ENCODE measurements at regions not wholly inside any gene's neighbourhood (a gene's known extent, or its start where the extent isn't known, plus 50 kb on each side); places are given as distances from the start of the nearest gene placed in this dataset.
"Not testable (repeated sequence)": the region's sequence is repeated elsewhere in the genome, so short reads cannot be mapped to it uniquely, and the experiment has no call there.

DNA sequence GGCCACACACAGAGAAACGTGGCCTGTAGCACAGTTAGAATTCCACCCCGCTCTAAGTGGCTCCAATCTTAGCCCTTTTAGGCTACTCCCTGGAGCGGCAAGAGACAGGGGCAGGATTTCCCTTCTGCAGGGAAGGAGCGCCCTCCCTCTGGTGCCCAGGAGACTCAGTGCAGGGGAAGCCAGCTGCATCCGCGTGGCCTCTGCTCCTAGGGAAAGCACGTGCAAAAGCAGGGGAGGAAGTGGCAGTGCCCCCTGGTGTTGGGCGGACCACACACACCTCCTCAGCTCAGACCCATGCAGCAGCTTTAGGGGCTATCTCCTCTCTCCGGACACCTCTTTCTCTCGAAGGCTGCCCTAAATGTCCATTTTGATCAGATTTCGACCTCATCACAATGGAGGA lies 50.0 kb downstream of the SPRING1 start:
- DNase-seq = peak in 1 of 5 donors; percentile 32

DNA sequence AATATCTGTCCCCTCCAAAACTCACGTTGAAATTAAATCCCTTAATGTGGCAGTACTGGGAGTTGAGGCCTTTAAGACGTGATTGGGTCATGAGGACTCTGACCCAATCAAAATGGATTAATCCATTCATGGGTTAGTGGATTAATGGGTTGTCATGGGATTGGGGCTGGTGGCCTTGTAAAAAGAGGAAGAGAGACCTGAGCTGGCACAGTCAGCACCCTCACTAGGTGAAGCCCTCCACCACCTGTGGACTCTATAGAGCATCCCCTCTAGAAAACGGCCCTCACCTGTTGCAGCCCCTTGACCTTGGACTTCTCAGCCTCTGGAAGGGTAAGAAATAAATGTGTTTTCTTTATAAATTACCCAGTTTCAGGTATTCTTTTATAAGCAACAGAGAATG lies 53.0 kb downstream of the SPRING1 start:
- no peak for DNase-seq

DNA sequence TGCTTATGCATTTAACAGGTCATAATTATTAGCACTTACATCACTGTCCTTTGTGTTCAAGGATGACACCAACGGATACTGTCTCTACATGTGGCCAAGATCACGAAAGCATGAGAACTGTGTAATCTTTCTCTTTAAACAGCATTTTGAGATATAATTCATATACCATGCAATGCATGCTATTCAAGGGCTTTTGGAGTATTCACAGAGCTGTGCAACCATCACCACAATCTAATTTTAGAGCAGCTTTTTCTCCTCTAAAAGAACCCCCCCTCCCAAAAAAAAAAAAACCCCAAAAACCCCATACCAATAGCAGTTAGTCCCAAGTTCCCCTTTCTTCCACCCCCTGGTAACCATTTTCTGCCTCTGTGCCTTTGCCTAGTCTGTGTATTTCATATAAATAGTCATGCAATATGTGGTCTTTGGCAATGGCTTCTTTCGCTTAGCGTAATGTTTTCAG lies 60.6 kb downstream of the SPRING1 start:
- DNase-seq = no peak

DNA sequence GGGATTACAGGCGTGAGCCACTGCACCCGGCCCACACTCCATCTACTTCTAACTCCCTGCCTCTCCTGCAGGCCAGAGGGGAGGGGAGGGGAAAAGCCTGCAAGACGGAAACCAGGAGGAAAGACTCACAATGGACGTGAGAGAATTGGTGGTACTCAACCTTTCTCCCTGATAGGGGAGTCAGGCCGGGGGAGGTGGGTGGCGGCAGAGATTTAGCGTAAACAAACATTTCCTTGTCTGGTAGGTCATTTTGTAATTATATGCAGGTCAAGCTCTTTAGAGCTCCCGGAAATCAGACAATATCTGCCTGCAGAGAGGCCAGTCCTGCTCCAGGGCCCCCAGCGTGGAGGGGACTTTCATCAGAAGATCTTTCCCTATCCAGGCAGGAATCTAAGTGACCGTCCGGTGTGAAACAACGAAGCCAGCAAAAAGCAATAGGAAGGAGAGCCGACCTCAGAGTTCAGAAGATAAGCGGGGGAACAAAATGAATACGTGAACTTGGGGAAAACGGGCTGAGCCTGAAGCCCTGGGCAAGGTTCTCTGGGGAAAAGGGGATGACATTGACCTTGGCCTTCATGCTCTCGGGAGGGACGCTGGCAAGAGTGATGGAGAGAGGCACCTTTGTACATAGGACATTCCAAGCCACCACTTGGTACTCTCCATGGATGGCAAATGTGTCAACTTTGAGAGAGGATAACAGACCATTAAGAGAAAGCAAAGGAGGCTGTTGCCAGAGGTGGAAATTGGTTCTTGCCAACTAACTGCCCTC lies 62.3 kb downstream of the SPRING1 start:
- DNase-seq = no peak

- peak in 1 of 5 donors; percentile 40 for DNase-seq
Measured at GRCh38 chr12:116674643-116675183, 63.2 kb downstream of the SPRING1 start.

DNA sequence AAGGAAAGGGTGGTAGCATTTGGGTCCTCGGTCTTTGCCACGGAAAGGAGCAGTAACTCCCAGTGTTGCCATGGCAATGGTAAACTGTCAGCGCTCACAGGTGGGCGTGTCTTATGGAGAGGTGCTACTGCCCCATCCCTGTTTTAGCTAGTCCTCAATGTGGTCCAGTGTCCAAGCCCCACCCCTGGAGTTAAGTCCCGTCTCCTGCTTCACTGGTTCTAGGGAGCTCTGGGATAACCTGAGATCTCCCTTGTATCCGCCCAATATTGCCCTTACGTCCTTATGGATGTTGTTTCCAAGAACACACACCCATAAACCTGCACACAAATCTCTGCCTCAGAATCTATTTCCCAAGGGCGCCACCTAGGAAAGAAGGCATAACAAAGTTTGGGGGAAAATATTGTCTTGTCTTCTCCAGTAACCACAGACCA lies 64.2 kb downstream of the SPRING1 start:
- DNase-seq = peak in 1 of 5 donors; percentile 28

DNA sequence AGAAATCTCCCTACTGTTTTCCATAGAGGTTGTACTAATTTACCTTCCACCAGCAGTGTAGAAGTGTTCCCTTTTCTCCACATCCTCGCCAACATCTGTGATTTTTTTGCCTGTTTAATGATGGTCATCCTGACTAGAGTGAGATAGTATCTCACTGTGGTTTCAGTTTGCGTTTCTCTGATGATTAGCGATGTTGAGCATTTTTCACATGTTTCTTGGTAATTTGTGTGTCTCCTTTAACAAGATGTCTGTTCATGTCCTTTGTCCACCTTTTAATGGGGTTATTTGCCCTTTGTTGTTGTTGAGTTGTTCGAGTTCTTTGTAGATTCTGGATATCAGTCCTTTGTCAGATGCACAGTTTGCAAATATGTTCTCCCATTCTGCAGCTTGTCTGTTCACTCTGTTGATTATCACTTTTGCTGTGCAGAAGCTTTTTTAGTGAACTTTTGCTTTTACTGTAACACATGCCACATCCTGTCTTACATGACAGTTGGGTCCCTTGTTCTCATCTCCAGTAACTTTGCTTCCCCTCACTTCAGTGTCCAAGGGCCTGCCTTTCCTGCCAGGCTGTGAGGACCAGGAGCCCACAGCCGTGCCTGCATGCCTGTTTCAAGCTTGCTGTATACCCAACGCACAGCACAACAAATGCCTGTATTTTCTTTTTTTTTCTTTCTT lies 64.9 kb downstream of the SPRING1 start:
- DNase-seq = peak in 1 of 5 donors; percentile 85

DNA sequence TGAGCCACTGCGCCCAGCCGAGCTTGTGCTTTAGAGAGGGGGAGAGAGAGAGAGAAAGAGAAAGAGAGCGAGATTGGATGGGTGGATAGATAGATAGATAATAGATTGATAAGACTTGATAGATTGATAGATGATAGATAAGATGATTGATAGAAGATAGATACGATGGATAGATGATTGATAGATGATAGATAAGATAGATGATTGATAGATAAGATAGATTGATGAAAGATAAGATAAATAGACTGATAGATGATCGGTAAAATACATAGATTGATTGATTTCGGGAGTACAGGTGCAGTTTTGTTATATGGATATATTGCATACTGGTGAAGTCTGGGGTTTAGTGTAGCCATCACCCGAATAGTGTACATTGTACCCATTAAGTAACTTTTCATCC lies 65.9 kb downstream of the SPRING1 start:
- DNase-seq = no peak

- DNase-seq = no peak
Measured at GRCh38 chr12:116670859-116671258, 67.0 kb downstream of the SPRING1 start.

DNA sequence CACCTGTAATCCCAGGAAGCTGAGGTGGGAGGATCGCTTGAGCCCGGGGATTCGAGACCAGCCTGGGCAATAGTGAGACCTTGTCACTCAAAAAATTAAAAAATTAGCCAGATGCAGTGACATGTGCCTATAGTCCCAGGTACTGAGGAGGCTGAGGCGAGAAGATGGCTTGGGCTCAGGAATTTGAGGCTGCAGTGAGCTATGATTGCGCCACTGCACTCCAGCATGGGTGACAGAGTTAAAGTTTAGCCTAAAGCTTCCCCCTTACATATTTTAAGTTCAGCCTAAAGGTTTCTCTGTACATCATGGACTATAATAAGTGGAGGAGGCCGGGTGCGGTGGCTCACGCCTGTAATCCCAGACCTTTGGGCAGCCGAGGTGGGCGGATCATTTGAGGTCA lies 70.1 kb downstream of the SPRING1 start:
- no peak for DNase-seq

- not testable (repeated sequence) for DNase-seq
Measured at GRCh38 chr12:116666829-116667228, 71.0 kb downstream of the SPRING1 start.

DNA sequence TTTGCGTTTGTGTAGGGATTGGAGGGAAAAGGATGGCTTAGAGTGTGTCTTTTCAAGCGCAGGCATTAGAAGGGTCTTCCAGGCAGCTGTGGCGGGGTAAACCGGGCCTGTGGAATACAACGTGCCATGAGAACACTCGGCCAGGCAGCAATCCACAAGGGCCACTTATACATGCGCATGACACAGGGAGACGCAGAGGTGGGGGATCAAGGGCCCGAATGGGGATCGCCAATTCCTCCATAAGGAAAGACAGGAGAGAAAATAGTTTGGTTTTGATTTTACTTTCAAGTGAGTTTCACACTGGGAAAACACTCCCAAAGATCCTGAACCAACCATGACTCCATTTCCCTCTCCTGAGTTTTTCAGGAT lies 71.6 kb downstream of the SPRING1 start:
- DNase-seq = no peak

- no peak for DNase-seq
Measured at GRCh38 chr12:116665666-116666304, 72.1 kb downstream of the SPRING1 start.

GRCh38 chr12:116664085-116664484 lies 73.8 kb downstream of the SPRING1 start:
- no peak for DNase-seq

GRCh38 chr12:116662612-116663144 lies 75.2 kb downstream of the SPRING1 start:
- DNase-seq = no peak

GRCh38 chr12:116661341-116661740 lies 76.5 kb downstream of the SPRING1 start:
- DNase-seq = no peak

GRCh38 chr12:116660740-116661139 lies 77.1 kb downstream of the SPRING1 start:
- not testable (repeated sequence) for DNase-seq

DNA sequence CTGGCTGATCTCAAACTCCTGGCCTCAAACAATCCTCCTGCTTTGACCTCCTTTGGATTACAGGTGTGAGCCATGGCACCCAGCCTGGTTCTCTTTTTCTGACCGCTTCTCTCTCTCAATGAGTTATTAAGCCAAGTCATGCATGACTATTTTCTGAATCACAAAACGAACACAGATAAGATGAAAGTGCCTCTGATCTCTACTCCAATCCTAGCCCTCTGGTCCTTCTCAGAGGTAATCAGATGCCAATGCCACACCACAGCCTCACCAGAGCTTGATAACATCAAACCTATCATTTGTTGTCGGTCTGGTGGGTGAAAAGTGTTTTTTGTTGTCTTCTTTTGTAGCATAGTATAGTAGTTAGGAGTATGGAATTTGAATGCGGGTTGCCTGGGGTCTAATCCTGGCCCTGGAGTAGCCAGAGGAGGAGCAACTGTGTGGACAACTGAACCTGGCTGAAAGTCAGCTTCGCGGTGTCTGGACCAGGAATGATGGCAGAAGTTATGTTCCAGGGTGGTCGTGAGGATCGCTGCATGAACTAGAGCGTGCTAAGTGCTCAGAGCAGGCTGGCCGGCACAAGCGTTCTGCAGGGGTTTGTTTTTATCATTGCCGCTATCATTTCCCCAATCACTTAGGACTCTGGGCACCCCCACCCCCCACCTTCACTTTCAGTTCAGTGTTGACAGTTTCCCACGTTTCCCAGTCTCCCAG lies 77.9 kb downstream of the SPRING1 start:
- DNase-seq = no peak

- no peak for DNase-seq
Measured at GRCh38 chr12:116657921-116658495, 79.9 kb downstream of the SPRING1 start.

DNA sequence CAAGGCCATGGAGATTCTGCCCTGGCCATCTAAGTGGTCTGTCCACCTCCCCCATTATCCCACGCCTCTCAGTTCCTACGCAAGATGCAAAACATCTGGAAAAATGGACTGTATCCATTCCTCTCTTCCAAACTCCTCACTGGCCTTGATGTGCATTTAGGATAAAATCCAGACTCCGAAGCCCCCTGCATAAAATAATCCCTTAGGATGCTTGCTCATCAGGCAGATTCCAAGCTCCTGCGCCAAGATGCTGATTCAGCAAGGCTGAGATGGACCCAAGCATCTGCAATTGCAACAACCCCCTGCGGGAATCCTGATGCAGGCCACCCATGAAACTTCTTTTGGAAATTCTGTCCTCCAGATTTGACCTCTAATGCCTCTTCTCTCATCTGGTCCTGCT lies 81.6 kb downstream of the SPRING1 start:
- DNase-seq = no peak

DNA sequence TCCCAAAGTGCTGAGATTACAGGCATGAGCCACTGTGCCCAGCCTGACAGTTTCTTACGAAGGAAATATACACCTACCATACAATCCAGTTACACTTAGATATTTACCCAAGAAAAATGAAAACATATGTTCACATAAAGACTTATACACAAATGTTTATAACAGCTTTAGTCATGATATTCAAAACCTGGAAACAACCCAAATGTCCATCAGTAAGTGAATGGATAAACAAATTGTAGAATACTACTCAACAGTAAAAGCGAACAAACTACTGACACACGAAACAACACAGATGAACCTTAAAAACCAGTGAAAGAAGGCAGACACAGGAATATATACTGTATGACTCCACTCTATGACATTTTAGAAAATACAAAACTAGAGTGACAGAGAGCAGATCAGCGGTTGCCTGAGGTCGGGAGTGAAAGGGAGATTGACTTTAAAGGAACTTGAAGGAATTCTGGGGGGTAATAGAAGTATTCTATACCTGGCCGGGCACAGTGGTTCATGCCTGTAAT lies 83.6 kb downstream of the SPRING1 start:
- no peak for DNase-seq

DNA sequence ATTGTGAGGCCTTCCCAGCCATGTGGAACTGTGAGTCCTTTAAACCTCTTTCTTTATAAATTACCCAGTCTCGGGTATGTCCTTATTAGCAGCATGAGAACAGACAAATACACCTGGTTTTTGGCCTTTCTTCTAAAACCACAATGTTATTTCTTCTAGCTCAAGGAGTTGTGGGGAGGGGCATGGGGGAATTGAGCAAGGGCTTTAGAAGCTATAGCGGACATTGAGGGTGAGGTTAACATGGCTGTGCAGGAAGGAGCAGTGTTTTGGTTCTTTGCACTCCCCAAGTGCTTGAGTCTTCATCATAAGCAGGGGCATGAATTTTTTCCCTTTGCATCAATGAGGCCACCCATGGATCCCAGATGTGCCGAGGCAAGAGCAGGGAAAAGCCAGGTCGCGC lies 86.8 kb downstream of the SPRING1 start:
- DNase-seq = no peak
